ENCODE measurements at regions not wholly inside any gene's neighbourhood (a gene's known extent, or its start where the extent isn't known, plus 50 kb on each side); places are given as distances from the start of the nearest gene placed in this dataset.

- DNase-seq: no peak
- WGBS, 4 donors: 90 to 96% (median 91%) methylated on average over 9 of the region's 9 CpGs
Observed at GRCh38 chr10:110436554-110437350, 61.0 kb upstream of the DUSP5 start.

DNA sequence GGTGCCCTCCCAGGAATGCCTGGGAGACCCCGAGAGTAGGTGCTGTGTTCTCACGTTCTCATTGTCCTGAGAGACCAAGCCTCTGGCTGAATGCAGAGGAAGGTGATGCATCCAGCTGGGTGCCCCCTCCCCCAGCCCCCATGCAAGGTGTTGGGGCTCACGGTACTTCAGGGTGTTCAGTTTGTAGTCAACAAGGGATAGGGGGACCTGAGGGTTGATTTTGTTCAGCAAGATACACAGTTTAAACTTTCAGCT, 60.4 kb upstream of the DUSP5 start:
- DNase-seq (no peak), ATAC-seq (no peak)
- Histone ChIP-seq H3K27me3 (no peaks in the 10 kb centered on the region), H3K4me1 (no peaks in the 10 kb centered on the region), H3K4me3 (no peak overlapping the region), H3K36me3 (no peaks in the 10 kb centered on the region), H3K9me3 (peaks cover 0 to 4% (median 0%) of the 10 kb centered on the region in 12 donors), H3K27ac (no peak overlapping the region)
- no peak for TF ChIP-seq POLR2A (IDR thresholded peaks at IDR 0.05)
- no peak for TF ChIP-seq CTCF (IDR thresholded peaks at IDR 0.05)
- WGBS, 4 donors: 75 to 97% (median 87%) methylated on average over 3 of the region's 3 CpGs
- intact Hi-C loops (cut with DNase I): loop anchor here in 1 of 10 donors (10.0 kb wide), 1 partner anchor 102 kb away; no protein-coding TSS in a partner anchor

More at GRCh38 chr10:110436554-110437350, 61.0 kb upstream of the DUSP5 start:
- no peaks in the 10 kb centered on the region for H3K27me3 ChIP-seq
- intact Hi-C loops (cut with DNase I): loop anchor here in 1 of 10 donors (10.0 kb wide), 1 partner anchor 102 kb away; no protein-coding TSS in a partner anchor
- no peaks in the 10 kb centered on the region for H3K4me1 ChIP-seq
- no peak overlapping the region for H3K4me3 ChIP-seq
- H3K36me3 ChIP-seq: no peaks in the 10 kb centered on the region
- peaks cover 0 to 4% (median 0%) of the 10 kb centered on the region in 12 donors for H3K9me3 ChIP-seq
- no peak for ATAC-seq
- TF ChIP-seq POLR2A (IDR thresholded peaks at IDR 0.05): no peak
- no peak for TF ChIP-seq CTCF (IDR thresholded peaks at IDR 0.05)
- H3K27ac ChIP-seq: no peak overlapping the region

- ATAC-seq: no peak
- no peak overlapping the region for H3K27ac ChIP-seq
- H3K4me3 ChIP-seq: no peak overlapping the region
- peaks cover 0 to 2% (median 0%) of the 10 kb centered on the region in 12 donors for H3K9me3 ChIP-seq
- H3K36me3 ChIP-seq: no peaks in the 10 kb centered on the region
- no peak for DNase-seq
- H3K27me3 ChIP-seq: no peaks in the 10 kb centered on the region
- intact Hi-C loops (cut with DNase I): loop anchor here in 1 of 10 donors (10.0 kb wide), 1 partner anchor 103 kb away; no protein-coding TSS in a partner anchor
- 87 to 91% (median 89%) methylated on average over 6 to 11 of the region's 11 CpGs for WGBS, 4 donors
- no peak for TF ChIP-seq POLR2A (IDR thresholded peaks at IDR 0.05)
- TF ChIP-seq CTCF (IDR thresholded peaks at IDR 0.05): no peak
- peaks cover 0 to 2% (median 0%) of the 10 kb centered on the region in 12 donors for H3K4me1 ChIP-seq
Observed at GRCh38 chr10:110437761-110438341, 59.9 kb upstream of the DUSP5 start.

DNA sequence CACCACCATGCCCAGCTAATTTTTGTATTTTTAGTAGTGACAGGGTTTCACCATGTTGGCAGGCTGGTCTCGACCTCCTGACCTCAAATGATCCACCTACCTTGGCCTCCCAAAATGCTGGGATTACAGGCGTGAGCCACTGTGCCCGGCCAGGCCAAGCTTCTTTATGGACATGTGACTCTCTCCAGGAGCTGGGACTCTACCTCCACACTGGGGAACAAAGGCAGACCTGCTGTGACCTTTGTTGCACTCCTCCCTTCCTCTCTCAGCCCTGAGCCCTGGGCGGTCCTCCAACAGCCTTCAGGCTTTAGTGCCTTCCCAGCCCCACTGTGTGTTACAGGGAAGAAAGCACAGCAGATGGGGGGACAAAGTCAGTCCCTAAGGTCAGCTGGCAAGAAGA, 55.0 kb upstream of the DUSP5 start:
- Histone ChIP-seq H3K36me3 (no peaks in the 10 kb centered on the region), H3K9me3 (no peaks in the 10 kb centered on the region), H3K4me3 (no peak overlapping the region), H3K4me1 (peaks cover 0 to 16% (median 9%) of the 10 kb centered on the region in 12 donors), H3K27me3 (no peaks in the 10 kb centered on the region), H3K27ac (no peak overlapping the region)
- intact Hi-C loops (cut with DNase I): no loop called here
- no peak for DNase-seq
- TF ChIP-seq POLR2A (IDR thresholded peaks at IDR 0.05) (no peak), CTCF (IDR thresholded peaks at IDR 0.05) (no peak)
- WGBS, 4 donors: 68 to 86% (median 83%) methylated on average over 4 of the region's 4 CpGs
- ATAC-seq: no peak
